Lung (tissue), 11 donors: ENCODE measurements at regions not wholly inside any gene's neighbourhood (a gene's known extent, or its start where the extent isn't known, plus 50 kb on each side); places are given as distances from the start of the nearest gene placed in this dataset.
"Not testable (repeated sequence)": the region's sequence is repeated elsewhere in the genome, so short reads cannot be mapped to it uniquely, and the experiment has no call there.

ENCODE experiments used
- ATAC-seq: fragments of 200-7000 bp; cut with Tn5 transposase; one replicate; pipeline ENCODE4 v1.9.1; 2020; ENCODE audit warnings: moderate number of reproducible peaks; ENCODE audit not compliant: insufficient read depth, low FRiP score
- DNase-seq, 3 donors: peaks; one replicate each; pipeline ENCODE4 v3.0.0-alpha.2; 2013 to 2017
- H3K27ac ChIP-seq, 2 donors: one replicate each; pipeline ENCODE4 v1.5.1; 2013; ENCODE audit warnings: mild to moderate bottlenecking in 2 of 2, moderate library complexity in 2 of 2, control low read depth in 1 of 2, inconsistent platforms in 1 of 2, low read depth in 1 of 2, low read length in 1 of 2
- H3K27me3 ChIP-seq, 3 donors: one replicate each; pipeline ENCODE4 v1.5.1; 2013; ENCODE audit warnings: low read length in 2 of 3; ENCODE audit not compliant: control insufficient read depth in 3 of 3, insufficient read depth in 3 of 3
- H3K36me3 ChIP-seq, 4 donors: one replicate each; pipeline ENCODE4 v1.5.1; 2013; ENCODE audit warnings: low read length in 4 of 4, mild to moderate bottlenecking in 1 of 4, moderate library complexity in 1 of 4; ENCODE audit not compliant: control insufficient read depth in 4 of 4, insufficient read depth in 4 of 4
- H3K4me1 ChIP-seq, 5 donors: one replicate each; pipeline ENCODE4 v1.5.1; 2013; ENCODE audit warnings: low read length in 5 of 5, mild to moderate bottlenecking in 2 of 5, moderate library complexity in 1 of 5; ENCODE audit not compliant: control insufficient read depth in 5 of 5, insufficient read depth in 5 of 5
- H3K4me3 ChIP-seq: one replicate; pipeline ENCODE4 v1.5.1; 2013; ENCODE audit warnings: mild to moderate bottlenecking, control low read depth, moderate library complexity
- H3K9ac ChIP-seq, 2 donors: one replicate each; pipeline ENCODE4 v1.5.1; 2013; ENCODE audit warnings: low read length in 2 of 2, control low read depth in 1 of 2; ENCODE audit not compliant: insufficient read depth in 1 of 2
- H3K9me3 ChIP-seq, 4 donors: one replicate each; pipeline ENCODE4 v1.5.1; 2013; ENCODE audit warnings: low read length in 3 of 4, mild to moderate bottlenecking in 1 of 4, moderate library complexity in 1 of 4; ENCODE audit not compliant: control insufficient read depth in 4 of 4, insufficient read depth in 3 of 4
- CTCF ChIP-seq: IDR thresholded peaks from 2 replicates; pipeline ENCODE4 v1.5.1; 2012; ENCODE audit warnings: mild to moderate bottlenecking; ENCODE audit errors: control extremely low read depth, extremely low read depth
- WGBS, 2 donors: extraction: QIAGEN DNeasy Blood & Tissue Kit; methylation state at CpG; one replicate each; pipeline ENCODE4 v1.1.7; 2013; 5-methylcytosine and 5-hydroxymethylcytosine counted together
- donor health status: control.
- donor health status: control.
- donor health status: Bipolar disorder and iron deficiency.
- donor health status: healthy.
- donor health status: DM: yes; HTN: yes; CAD: no.

- Histone ChIP-seq H3K27ac (no peak overlapping the region), H3K4me1 (no peaks in the 10 kb centered on the region), H3K36me3 (no peaks in the 10 kb centered on the region), H3K4me3 (no peak overlapping the region), H3K9ac (no peak overlapping the region), H3K27me3 (no peaks in the 10 kb centered on the region), H3K9me3 (no peaks in the 10 kb centered on the region)
- TF ChIP-seq CTCF, result no peak
- ATAC-seq, result no peak
- no peak for DNase-seq
- WGBS, 2 donors, result 76 to 88% methylated on average over 3 of the region's 3 CpGs
Observed at GRCh38 chr2:155980941-155981560, 351.5 kb downstream of the NR4A2 start.

GRCh38 chr2:155975734-155976133 is 356.8 kb downstream of the NR4A2 start:
- TF ChIP-seq CTCF, result no peak
- H3K36me3 ChIP-seq, result no peaks in the 10 kb centered on the region
- no peaks in the 10 kb centered on the region for H3K4me1 ChIP-seq
- DNase-seq (peak in 1 of 3 donors; percentile 5), ATAC-seq (no peak)
- no peaks in the 10 kb centered on the region for H3K9me3 ChIP-seq
- H3K27ac ChIP-seq, result no peak overlapping the region
- H3K9ac ChIP-seq, result no peak overlapping the region
- no peaks in the 10 kb centered on the region for H3K27me3 ChIP-seq
- H3K4me3 ChIP-seq, result no peak overlapping the region

- Histone ChIP-seq H3K4me1 (no peaks in the 10 kb centered on the region), H3K27ac (no peak overlapping the region), H3K9me3 (no peaks in the 10 kb centered on the region), H3K27me3 (no peaks in the 10 kb centered on the region), H3K9ac (no peak overlapping the region), H3K4me3 (no peak overlapping the region), H3K36me3 (no peaks in the 10 kb centered on the region)
- WGBS, 2 donors, result 48 to 58% methylated on average over 2 of the region's 2 CpGs
- ATAC-seq (no peak), DNase-seq (no peak)
- no peak for TF ChIP-seq CTCF
Observed at GRCh38 chr2:155972916-155973315, 359.6 kb downstream of the NR4A2 start.

- not testable (repeated sequence) for H3K4me3 ChIP-seq, H3K4me1 ChIP-seq, ATAC-seq, DNase-seq, H3K27me3 ChIP-seq, H3K9ac ChIP-seq, H3K27ac ChIP-seq, H3K36me3 ChIP-seq, H3K9me3 ChIP-seq
- 83 to 93% methylated on average over 15 to 18 of the region's 18 CpGs for WGBS, 2 donors
Observed at GRCh38 chr2:155966064-155966471, 366.5 kb downstream of the NR4A2 start.
